ENCODE measurements at regions not wholly inside any gene's neighbourhood (a gene's known extent, or its start where the extent isn't known, plus 50 kb on each side); places are given as distances from the start of the nearest gene placed in this dataset.

GRCh38 chr6:16991981-16992629 is 109.7 kb upstream of the STMND1 start:
- TF ChIP-seq FOXM1 (IDR thresholded peaks at IDR 0.05; ENCODE audit: borderline replicate concordance): no peak
- no peak for TF ChIP-seq FOXA1 (IDR thresholded peaks at IDR 0.05)

Measured in HEK293T (cell line).